ENCODE measurements at regions not wholly inside any gene's neighbourhood (a gene's known extent, or its start where the extent isn't known, plus 50 kb on each side); places are given as distances from the start of the nearest gene placed in this dataset.

- no peak for DNase-seq (ENCODE audit: low read depth)
- no peak overlapping the region for H3K4me3 ChIP-seq (ENCODE audit: low read length)
- no peak for TF ChIP-seq CTCF (conservative IDR thresholded peaks at IDR 0.05; ENCODE audit: low read length)
These were observed 71.1 kb upstream of the FGGY start for GRCh38 chr1:59225594-59226316.

- H3K4me3 ChIP-seq (ENCODE audit: low read length) = no peak overlapping the region
- peak; percentile 69 for DNase-seq (ENCODE audit: low read depth)
- no peak for TF ChIP-seq CTCF (conservative IDR thresholded peaks at IDR 0.05; ENCODE audit: low read length)
These were observed 67.8 kb upstream of the FGGY start for GRCh38 chr1:59229138-59229537.

- peak; percentile 54 for DNase-seq (ENCODE audit: low read depth)
- H3K4me3 ChIP-seq (ENCODE audit: low read length) = no peak overlapping the region
- no peak for TF ChIP-seq CTCF (conservative IDR thresholded peaks at IDR 0.05; ENCODE audit: low read length)
These were observed 66.3 kb upstream of the FGGY start for GRCh38 chr1:59230622-59231021.

GRCh38 chr1:59232216-59232615 is 64.7 kb upstream of the FGGY start:
- no peak for TF ChIP-seq CTCF (conservative IDR thresholded peaks at IDR 0.05; ENCODE audit: low read length)
- no peak overlapping the region for H3K4me3 ChIP-seq (ENCODE audit: low read length)
- no peak for DNase-seq (ENCODE audit: low read depth)

- no peak overlapping the region for H3K4me3 ChIP-seq (ENCODE audit: low read length)
- DNase-seq (ENCODE audit: low read depth) = no peak
- TF ChIP-seq CTCF (conservative IDR thresholded peaks at IDR 0.05; ENCODE audit: low read length) = no peak
These were observed 63.5 kb upstream of the FGGY start for GRCh38 chr1:59233444-59233843.

GRCh38 chr1:59236721-59237545 is 60.0 kb upstream of the FGGY start:
- no peak for DNase-seq (ENCODE audit: low read depth)
- TF ChIP-seq CTCF (conservative IDR thresholded peaks at IDR 0.05; ENCODE audit: low read length) = no peak
- no peak overlapping the region for H3K4me3 ChIP-seq (ENCODE audit: low read length)

GRCh38 chr1:59237900-59238299 is 59.0 kb upstream of the FGGY start:
- no peak for DNase-seq (ENCODE audit: low read depth)
- H3K4me3 ChIP-seq (ENCODE audit: low read length) = no peak overlapping the region
- TF ChIP-seq CTCF (conservative IDR thresholded peaks at IDR 0.05; ENCODE audit: low read length) = no peak

Data from AG10803 (cell line).